ENCODE measurements at regions not wholly inside any gene's neighbourhood (a gene's known extent, or its start where the extent isn't known, plus 50 kb on each side); places are given as distances from the start of the nearest gene placed in this dataset.

DNA sequence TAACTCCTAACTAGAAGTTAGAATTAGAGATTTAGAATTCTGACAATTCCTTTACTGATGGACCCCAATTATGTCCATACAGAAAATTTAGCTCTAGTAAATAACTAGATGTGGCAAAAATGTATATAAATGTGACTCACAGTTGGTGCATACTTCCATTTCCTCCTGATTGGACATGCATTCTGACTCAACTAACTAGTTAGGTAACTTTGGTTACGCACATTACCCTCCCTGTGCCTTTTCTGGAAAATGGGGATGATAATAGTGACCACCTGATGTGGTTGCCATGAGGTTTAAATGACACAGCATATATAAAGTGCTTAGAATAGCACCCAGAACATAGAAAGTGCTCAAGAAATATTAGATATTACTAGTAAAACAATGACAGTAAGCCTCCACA, 550.0 kb upstream of the SALL1 start:
- TF ChIP-seq, protein P1, sequence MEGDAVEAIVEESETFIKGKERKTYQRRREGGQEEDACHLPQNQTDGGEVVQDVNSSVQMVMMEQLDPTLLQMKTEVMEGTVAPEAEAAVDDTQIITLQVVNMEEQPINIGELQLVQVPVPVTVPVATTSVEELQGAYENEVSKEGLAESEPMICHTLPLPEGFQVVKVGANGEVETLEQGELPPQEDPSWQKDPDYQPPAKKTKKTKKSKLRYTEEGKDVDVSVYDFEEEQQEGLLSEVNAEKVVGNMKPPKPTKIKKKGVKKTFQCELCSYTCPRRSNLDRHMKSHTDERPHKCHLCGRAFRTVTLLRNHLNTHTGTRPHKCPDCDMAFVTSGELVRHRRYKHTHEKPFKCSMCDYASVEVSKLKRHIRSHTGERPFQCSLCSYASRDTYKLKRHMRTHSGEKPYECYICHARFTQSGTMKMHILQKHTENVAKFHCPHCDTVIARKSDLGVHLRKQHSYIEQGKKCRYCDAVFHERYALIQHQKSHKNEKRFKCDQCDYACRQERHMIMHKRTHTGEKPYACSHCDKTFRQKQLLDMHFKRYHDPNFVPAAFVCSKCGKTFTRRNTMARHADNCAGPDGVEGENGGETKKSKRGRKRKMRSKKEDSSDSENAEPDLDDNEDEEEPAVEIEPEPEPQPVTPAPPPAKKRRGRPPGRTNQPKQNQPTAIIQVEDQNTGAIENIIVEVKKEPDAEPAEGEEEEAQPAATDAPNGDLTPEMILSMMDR (IDR thresholded peaks at IDR 0.05; ENCODE audit: low read depth, low read length): no peak
- no peak for TF ChIP-seq EZH2phosphoT487 (IDR thresholded peaks at IDR 0.05; ENCODE audit: low read depth)
